ENCODE measurements at regions not wholly inside any gene's neighbourhood (a gene's known extent, or its start where the extent isn't known, plus 50 kb on each side); places are given as distances from the start of the nearest gene placed in this dataset.

- TF ChIP-seq POLR2A (IDR thresholded peaks at IDR 0.05), result no peak
- TF ChIP-seq CTCF (IDR thresholded peaks at IDR 0.05), result no peak
Measured at GRCh38 chr11:119892311-119892808, 163.4 kb upstream of the NECTIN1 start.
